GOT3 (cell line): ENCODE measurements at regions not wholly inside any gene's neighbourhood (a gene's known extent, or its start where the extent isn't known, plus 50 kb on each side); places are given as distances from the start of the nearest gene placed in this dataset.

Experiments
- DNase-seq: peaks from one replicate; lab custom pipeline; 2025; ENCODE audit warnings: mixed read lengths; lab: John Stamatoyannopoulos, UW

- no peak for DNase-seq
Observed at GRCh38 chr2:23077596-23077995, 307.4 kb upstream of the KLHL29 start.

- DNase-seq: no peak
Observed at GRCh38 chr2:23078784-23079434, 306.1 kb upstream of the KLHL29 start.

GRCh38 chr2:23083966-23084365 lies 301.0 kb upstream of the KLHL29 start:
- DNase-seq: no peak

- no peak for DNase-seq
Observed at GRCh38 chr2:23091019-23091418, 294.0 kb upstream of the KLHL29 start.

GRCh38 chr2:23091900-23092299 lies 293.1 kb upstream of the KLHL29 start:
- DNase-seq: no peak

- no peak for DNase-seq
Observed at GRCh38 chr2:23092831-23093230, 292.1 kb upstream of the KLHL29 start.

GRCh38 chr2:23093513-23093912 lies 291.5 kb upstream of the KLHL29 start:
- DNase-seq: no peak

GRCh38 chr2:23096906-23097602 lies 287.9 kb upstream of the KLHL29 start:
- no peak for DNase-seq

GRCh38 chr2:23100406-23100805 lies 284.6 kb upstream of the KLHL29 start:
- no peak for DNase-seq

- no peak for DNase-seq
Observed at GRCh38 chr2:23106242-23106785, 278.7 kb upstream of the KLHL29 start.

GRCh38 chr2:23107327-23107941 lies 277.5 kb upstream of the KLHL29 start:
- DNase-seq: no peak

- no peak for DNase-seq
Observed at GRCh38 chr2:23111263-23111662, 273.7 kb upstream of the KLHL29 start.

- DNase-seq: no peak
Observed at GRCh38 chr2:23112517-23112916, 272.5 kb upstream of the KLHL29 start.

- DNase-seq: no peak
Observed at GRCh38 chr2:23114299-23114698, 270.7 kb upstream of the KLHL29 start.

- DNase-seq: no peak
Observed at GRCh38 chr2:23118313-23118712, 266.7 kb upstream of the KLHL29 start.

- no peak for DNase-seq
Observed at GRCh38 chr2:23118894-23119293, 266.1 kb upstream of the KLHL29 start.

GRCh38 chr2:23120161-23120560 lies 264.8 kb upstream of the KLHL29 start:
- no peak for DNase-seq

- no peak for DNase-seq
Observed at GRCh38 chr2:23121968-23122648, 262.9 kb upstream of the KLHL29 start.

GRCh38 chr2:23122681-23123215 lies 262.2 kb upstream of the KLHL29 start:
- no peak for DNase-seq

- DNase-seq: no peak
Observed at GRCh38 chr2:23123686-23124085, 261.3 kb upstream of the KLHL29 start.

- DNase-seq: no peak
Observed at GRCh38 chr2:23124214-23124750, 260.7 kb upstream of the KLHL29 start.

GRCh38 chr2:23127465-23127864 lies 257.5 kb upstream of the KLHL29 start:
- DNase-seq: no peak
